Kidney epithelial cell (primary cell): ENCODE measurements at regions not wholly inside any gene's neighbourhood (a gene's known extent, or its start where the extent isn't known, plus 50 kb on each side); places are given as distances from the start of the nearest gene placed in this dataset.

Experiments
- DNase-seq: peaks from one replicate; pipeline ENCODE4 v3.0.0-alpha.2; 2010; ENCODE audit warnings: low read depth
- H3K27me3 ChIP-seq: 2 replicates; pipeline ENCODE4 v1.6.0; 2011; ENCODE audit warnings: low read length; ENCODE audit not compliant: control insufficient read depth, insufficient read depth
- H3K36me3 ChIP-seq: 2 replicates; pipeline ENCODE4 v1.5.1; 2011; ENCODE audit warnings: low read length; ENCODE audit not compliant: control insufficient read depth, insufficient read depth
- H3K4me3 ChIP-seq: 2 replicates; pipeline ENCODE4 v1.5.1; 2011; ENCODE audit warnings: low read depth, mild to moderate bottlenecking, control low read depth, low read length
- TF ChIP-seq, protein P1 (sequence below): IDR thresholded peaks from 2 replicates; pipeline ENCODE4 v1.5.1; 2011; ENCODE audit warnings: mild to moderate bottlenecking, moderate library complexity, low read length, control low read depth, inconsistent platforms; ENCODE audit not compliant: insufficient read depth, poor library complexity, severe bottlenecking

GRCh38 chr6:15800841-15801617 is 138.2 kb upstream of the DTNBP1 start:
- DNase-seq, result no peak
- no peaks in the 10 kb centered on the region for H3K36me3 ChIP-seq

DNA sequence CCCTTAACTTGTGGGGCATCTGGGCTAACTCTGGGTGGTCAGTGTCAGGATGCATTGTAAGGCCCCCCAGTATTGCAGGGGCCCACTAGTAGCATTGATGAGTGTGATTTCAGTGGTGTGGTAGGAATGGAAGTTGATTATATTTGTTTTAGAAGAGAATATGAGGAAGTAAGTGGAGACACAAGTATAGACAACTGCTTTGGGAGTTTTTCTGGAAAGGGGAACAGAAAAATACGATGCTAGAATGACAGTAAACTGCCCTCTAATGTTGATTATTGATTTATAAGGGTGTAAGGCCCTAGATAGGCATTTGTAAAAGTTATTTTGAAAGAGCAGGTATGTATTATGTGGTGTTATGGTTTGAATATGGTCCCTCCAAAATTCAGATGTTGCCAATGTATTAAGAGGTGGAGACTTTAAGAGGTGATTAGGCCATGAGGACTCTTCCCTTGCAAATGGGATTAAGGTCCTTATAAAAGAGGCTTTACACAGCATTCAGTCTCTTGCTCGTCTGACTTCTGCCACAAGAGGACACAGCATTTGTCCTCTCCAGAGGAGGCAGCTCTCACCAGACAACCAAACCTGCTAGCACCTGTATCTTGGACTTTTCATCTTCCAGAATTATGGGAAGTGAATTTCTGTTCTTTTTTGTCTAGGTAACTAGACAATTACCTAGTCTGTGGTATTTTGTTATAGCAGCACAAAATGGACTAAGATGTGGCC is 135.9 kb upstream of the DTNBP1 start:
- no peak for DNase-seq
- H3K4me3 ChIP-seq, result no peak overlapping the region
- H3K36me3 ChIP-seq, result no peaks in the 10 kb centered on the region
- no peaks in the 10 kb centered on the region for H3K27me3 ChIP-seq
- TF ChIP-seq, protein P1, sequence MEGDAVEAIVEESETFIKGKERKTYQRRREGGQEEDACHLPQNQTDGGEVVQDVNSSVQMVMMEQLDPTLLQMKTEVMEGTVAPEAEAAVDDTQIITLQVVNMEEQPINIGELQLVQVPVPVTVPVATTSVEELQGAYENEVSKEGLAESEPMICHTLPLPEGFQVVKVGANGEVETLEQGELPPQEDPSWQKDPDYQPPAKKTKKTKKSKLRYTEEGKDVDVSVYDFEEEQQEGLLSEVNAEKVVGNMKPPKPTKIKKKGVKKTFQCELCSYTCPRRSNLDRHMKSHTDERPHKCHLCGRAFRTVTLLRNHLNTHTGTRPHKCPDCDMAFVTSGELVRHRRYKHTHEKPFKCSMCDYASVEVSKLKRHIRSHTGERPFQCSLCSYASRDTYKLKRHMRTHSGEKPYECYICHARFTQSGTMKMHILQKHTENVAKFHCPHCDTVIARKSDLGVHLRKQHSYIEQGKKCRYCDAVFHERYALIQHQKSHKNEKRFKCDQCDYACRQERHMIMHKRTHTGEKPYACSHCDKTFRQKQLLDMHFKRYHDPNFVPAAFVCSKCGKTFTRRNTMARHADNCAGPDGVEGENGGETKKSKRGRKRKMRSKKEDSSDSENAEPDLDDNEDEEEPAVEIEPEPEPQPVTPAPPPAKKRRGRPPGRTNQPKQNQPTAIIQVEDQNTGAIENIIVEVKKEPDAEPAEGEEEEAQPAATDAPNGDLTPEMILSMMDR, result no peak

More at GRCh38 chr6:15800841-15801617, 138.2 kb upstream of the DTNBP1 start:
- TF ChIP-seq, protein P1, result no peak
- Histone ChIP-seq H3K27me3 (no peaks in the 10 kb centered on the region), H3K4me3 (no peak overlapping the region)

DNA sequence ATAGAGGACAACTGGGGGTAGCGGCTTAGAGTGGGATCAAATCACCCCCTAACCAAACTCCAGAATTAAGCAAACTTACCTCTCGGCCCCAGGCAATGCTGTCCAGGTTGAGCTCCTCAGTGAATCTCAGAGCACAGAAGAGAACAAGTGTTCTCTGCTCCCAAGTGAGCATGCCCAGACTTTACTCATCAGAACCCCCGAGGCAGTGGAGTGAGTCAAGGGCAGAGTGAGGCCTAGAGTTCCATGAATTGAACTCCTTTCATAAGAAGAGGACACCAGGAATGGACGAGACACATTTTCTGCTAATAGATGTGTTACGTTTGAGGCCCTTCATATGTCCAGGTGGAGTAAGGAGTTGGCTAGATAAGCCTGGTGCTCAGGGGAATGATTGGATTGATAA is 134.0 kb upstream of the DTNBP1 start:
- H3K36me3 ChIP-seq, result no peaks in the 10 kb centered on the region
- no peaks in the 10 kb centered on the region for H3K27me3 ChIP-seq
- TF ChIP-seq, protein P1, result no peak
- DNase-seq, result no peak
- H3K4me3 ChIP-seq, result no peak overlapping the region

GRCh38 chr6:15796130-15796771 is 133.4 kb upstream of the DTNBP1 start:
- no peak for DNase-seq

DNA sequence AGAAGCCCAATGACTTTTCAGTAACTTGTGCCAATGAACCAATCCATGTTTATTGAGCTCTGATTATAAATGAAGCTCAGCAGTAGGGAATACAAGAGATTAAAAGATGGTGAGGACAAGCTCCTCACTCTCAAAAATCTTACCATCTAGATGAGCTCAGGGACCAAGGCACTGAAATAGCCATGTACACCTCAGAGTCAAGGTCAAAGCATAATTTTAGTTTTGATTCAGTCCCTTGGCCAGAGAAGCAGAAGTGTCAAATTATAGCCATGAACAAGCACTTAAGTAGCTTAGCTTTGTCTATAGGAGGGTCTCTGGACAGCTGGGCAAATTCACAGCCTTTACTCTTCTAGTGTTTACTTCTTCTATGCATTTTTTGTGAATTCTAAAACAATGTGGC is 131.0 kb upstream of the DTNBP1 start:
- H3K36me3 ChIP-seq, result no peaks in the 10 kb centered on the region
- DNase-seq, result no peak
- H3K27me3 ChIP-seq, result no peaks in the 10 kb centered on the region
- TF ChIP-seq, protein P1, result no peak
- H3K4me3 ChIP-seq, result no peak overlapping the region

More at GRCh38 chr6:15796130-15796771, 133.4 kb upstream of the DTNBP1 start:
- Histone ChIP-seq H3K36me3 (no peaks in the 10 kb centered on the region), H3K27me3 (no peaks in the 10 kb centered on the region), H3K4me3 (no peak overlapping the region)
- TF ChIP-seq, protein P1, result no peak
